HEK293 (cell line): ENCODE measurements at regions not wholly inside any gene's neighbourhood (a gene's known extent, or its start where the extent isn't known, plus 50 kb on each side); places are given as distances from the start of the nearest gene placed in this dataset.

Experiments
- CTCF ChIA-PET: fragments of 350-600 bp; formaldehyde crosslinking; extraction: SDS; loops from one replicate; lab custom pipeline; 2021; ENCODE audit warnings: antibody characterized with exemption; lab: Yijun Ruan, JAX
- POLR2A ChIA-PET: fragments of 300-600 bp; formaldehyde crosslinking; extraction: SDS; loops from one replicate; lab custom pipeline; 2020; ENCODE audit warnings: antibody characterized with exemption, inconsistent platforms; lab: Yijun Ruan, JAX
- H3K27ac ChIP-seq: fragments of 200-500 bp; sonication (Bioruptor generic); 2 replicates; pipeline ENCODE4 v1.5.1; 2014; ENCODE audit warnings: low read depth, low read length, control low read depth, inconsistent platforms; ENCODE audit errors: extremely low read depth
- H3K36me3 ChIP-seq, 2 experiments: fragments of 200-500 bp in 1 of 2; sonication (Bioruptor generic) in 1 of 2; 1 replicate in 1 of 2; 2 replicates in 1 of 2; pipeline ENCODE4 v1.5.1; 2014 to 2017; ENCODE audit warnings: inconsistent platforms in 2 of 2, low read length in 2 of 2; ENCODE audit not compliant: control insufficient read depth in 2 of 2, insufficient read depth in 1 of 2
- H3K4me1 ChIP-seq: fragments of 200-500 bp; sonication (Bioruptor generic); 2 replicates; pipeline ENCODE4 v1.5.1; 2014; ENCODE audit warnings: mild to moderate bottlenecking, low read length, inconsistent platforms; ENCODE audit not compliant: control insufficient read depth, insufficient read depth
- H3K4me3 ChIP-seq: 2 replicates; pipeline ENCODE4 v1.5.1; 2011; ENCODE audit warnings: low read depth, mild to moderate bottlenecking, control low read depth, low read length, moderate library complexity
- H3K9me3 ChIP-seq: fragments of 200-500 bp; sonication (Bioruptor generic); 2 replicates; pipeline ENCODE4 v1.5.1; 2014; ENCODE audit warnings: low read depth, low read length, inconsistent platforms; ENCODE audit not compliant: control insufficient read depth, insufficient read depth
- BCL11B ChIP-seq: fragments of 450-650 bp; formaldehyde crosslinking; IDR thresholded peaks from 2 replicates; pipeline ENCODE4 v1.5.1; 2016; ENCODE audit warnings: low read depth, missing biosample characterization, missing genetic modification characterization
- ELK4 ChIP-seq: IDR thresholded peaks from 2 replicates; pipeline ENCODE4 v1.6.1; 2011; ENCODE audit warnings: mild to moderate bottlenecking, low read depth, low read length, borderline replicate concordance
- IKZF3 ChIP-seq: fragments of 450-650 bp; IDR thresholded peaks from 2 replicates; pipeline ENCODE4 v1.5.0; 2018; ENCODE audit warnings: missing biosample characterization, mild to moderate bottlenecking, missing genetic modification characterization, moderate library complexity
- OSR2 ChIP-seq: fragments of 450-650 bp; formaldehyde crosslinking; IDR thresholded peaks from 2 replicates; pipeline ENCODE4 v1.5.1; 2016; ENCODE audit warnings: missing biosample characterization, missing genetic modification characterization
- PRDM2 ChIP-seq: fragments of 450-650 bp; formaldehyde crosslinking; IDR thresholded peaks from 2 replicates; pipeline ENCODE4 v1.5.1; 2016; ENCODE audit warnings: missing biosample characterization, missing genetic modification characterization, borderline replicate concordance
- SP2 ChIP-seq: fragments of 450-650 bp; formaldehyde crosslinking; IDR thresholded peaks from 2 replicates; pipeline ENCODE4 v1.5.1; 2016; ENCODE audit warnings: missing biosample characterization, missing genetic modification characterization
- TSHZ1 ChIP-seq: fragments of 450-650 bp; formaldehyde crosslinking; IDR thresholded peaks from 2 replicates; pipeline ENCODE4 v1.5.1; 2016; ENCODE audit warnings: missing biosample characterization, missing genetic modification characterization, borderline replicate concordance
- YY2 ChIP-seq: fragments of 450-650 bp; formaldehyde crosslinking; IDR thresholded peaks from 2 replicates; pipeline ENCODE4 v1.5.1; 2016; ENCODE audit warnings: missing biosample characterization, missing genetic modification characterization
- ZIC2 ChIP-seq: fragments of 450-650 bp; formaldehyde crosslinking; IDR thresholded peaks from 2 replicates; pipeline ENCODE4 v1.5.1; 2016; ENCODE audit warnings: missing biosample characterization, missing genetic modification characterization
- ZNF132 ChIP-seq: fragments of 450-650 bp; formaldehyde crosslinking; IDR thresholded peaks from 2 replicates; pipeline ENCODE4 v1.5.1; 2017; ENCODE audit warnings: missing biosample characterization, missing genetic modification characterization, borderline replicate concordance
- ZNF138 ChIP-seq: fragments of 450-650 bp; formaldehyde crosslinking; IDR thresholded peaks from 2 replicates; pipeline ENCODE4 v1.5.1; 2016; ENCODE audit warnings: missing biosample characterization, missing genetic modification characterization, borderline replicate concordance
- ZNF146 ChIP-seq: fragments of 450-650 bp; formaldehyde crosslinking; IDR thresholded peaks from 2 replicates; pipeline ENCODE4 v1.5.1; 2016; ENCODE audit warnings: missing biosample characterization, missing genetic modification characterization
- ZNF426 ChIP-seq: fragments of 450-650 bp; formaldehyde crosslinking; IDR thresholded peaks from 2 replicates; pipeline ENCODE4 v1.5.1; 2017; ENCODE audit warnings: missing biosample characterization, missing genetic modification characterization, mild to moderate bottlenecking, inconsistent platforms, moderate library complexity
- ZNF449 ChIP-seq: fragments of 450-650 bp; formaldehyde crosslinking; IDR thresholded peaks from 2 replicates; pipeline ENCODE4 v1.5.1; 2017; ENCODE audit warnings: missing biosample characterization, mild to moderate bottlenecking, missing genetic modification characterization, moderate library complexity
- ZNF473 ChIP-seq: fragments of 450-650 bp; formaldehyde crosslinking; IDR thresholded peaks from 2 replicates; pipeline ENCODE4 v1.5.1; 2017; ENCODE audit warnings: missing biosample characterization, missing genetic modification characterization
- ZNF48 ChIP-seq: fragments of 450-650 bp; formaldehyde crosslinking; IDR thresholded peaks from 2 replicates; pipeline ENCODE4 v1.5.1; 2016; ENCODE audit warnings: missing biosample characterization, missing genetic modification characterization
- ZNF561 ChIP-seq: fragments of 450-650 bp; IDR thresholded peaks from 2 replicates; pipeline ENCODE4 v1.5.1; 2018; ENCODE audit warnings: missing biosample characterization, missing genetic modification characterization, borderline replicate concordance
- ZNF571 ChIP-seq: fragments of 450-650 bp; formaldehyde crosslinking; IDR thresholded peaks from 2 replicates; pipeline ENCODE4 v1.5.0; 2017; ENCODE audit warnings: missing biosample characterization, missing genetic modification characterization

- Histone ChIP-seq H3K4me1 (no peaks in the 10 kb centered on the region), H3K4me3 (no peak overlapping the region), H3K27ac (no peak overlapping the region), H3K36me3 (no peaks in the 10 kb centered on the region), H3K9me3 (no peaks in the 10 kb centered on the region)
- POLR2A ChIA-PET = no interaction called here
- TF ChIP-seq ZNF48 (tag by site-specific recombination) (no peak), ZNF473 (tag by site-specific recombination) (no peak), ZNF146 (no peak), BCL11B (tag by site-specific recombination) (no peak), PRDM2 (tag by site-specific recombination) (no peak), ELK4 (no peak), OSR2 (tag by site-specific recombination) (no peak), ZNF561 (no peak), IKZF3 (no peak)
- CTCF ChIA-PET = no interaction called here
These were observed 820.9 kb upstream of the GRM7 start for GRCh38 chr3:6039971-6040370.

GRCh38 chr3:6041894-6042293 lies 819.0 kb upstream of the GRM7 start:
- Histone ChIP-seq H3K36me3 (no peaks in the 10 kb centered on the region), H3K9me3 (no peaks in the 10 kb centered on the region), H3K27ac (no peak overlapping the region), H3K4me3 (no peak overlapping the region), H3K4me1 (no peaks in the 10 kb centered on the region)
- TF ChIP-seq ZNF449 (tag by site-specific recombination) (no peak), ZNF426 (no peak), SP2 (no peak), ZNF132 (tag by site-specific recombination) (no peak), ZNF138 (tag by site-specific recombination) (no peak), ZIC2 (tag by site-specific recombination) (no peak), TSHZ1 (tag by site-specific recombination) (no peak), ZNF571 (tag by site-specific recombination) (no peak), YY2 (tag by site-specific recombination) (no peak)
- ChIA-PET CTCF (no interaction called here), POLR2A (no interaction called here)
